Epithelial cell of prostate (primary cell): ENCODE measurements at regions not wholly inside any gene's neighbourhood (a gene's known extent, or its start where the extent isn't known, plus 50 kb on each side); places are given as distances from the start of the nearest gene placed in this dataset.
A peak's percentile ranks its signal among the peaks of the same experiment; 100 is the strongest.

Experiments used
- DNase-seq: peaks from one replicate; pipeline ENCODE4 v3.0.0-alpha.2; 2011; ENCODE audit warnings: low read depth, low spot score
- H3K27ac ChIP-seq: fragments of 450-650 bp; 2 replicates; pipeline ENCODE4 v1.5.1; 2017; ENCODE audit warnings: mild to moderate bottlenecking

GRCh38 chr3:96700322-96701315, 113.8 kb upstream of the EPHA6 start:
- no peak overlapping the region for H3K27ac ChIP-seq
- no peak for DNase-seq

- H3K27ac ChIP-seq: peak overlapping the region; percentile 26
- no peak for DNase-seq
Measured at GRCh38 chr3:96705895-96706294, 108.5 kb upstream of the EPHA6 start.

- no peak overlapping the region for H3K27ac ChIP-seq
- no peak for DNase-seq
Measured at GRCh38 chr3:96706509-96706908, 107.9 kb upstream of the EPHA6 start.

GRCh38 chr3:96711816-96712215, 102.6 kb upstream of the EPHA6 start:
- DNase-seq: no peak
- H3K27ac ChIP-seq: no peak overlapping the region

- DNase-seq: no peak
- H3K27ac ChIP-seq: no peak overlapping the region
Measured at GRCh38 chr3:96712792-96713191, 101.6 kb upstream of the EPHA6 start.

GRCh38 chr3:96719921-96720320, 94.5 kb upstream of the EPHA6 start:
- H3K27ac ChIP-seq: no peak overlapping the region
- no peak for DNase-seq

GRCh38 chr3:96731031-96731430, 83.4 kb upstream of the EPHA6 start:
- no peak for DNase-seq
- H3K27ac ChIP-seq: no peak overlapping the region

GRCh38 chr3:96734273-96735009, 80.0 kb upstream of the EPHA6 start:
- DNase-seq: no peak

GRCh38 chr3:96748139-96748538, 66.3 kb upstream of the EPHA6 start:
- no peak overlapping the region for H3K27ac ChIP-seq
- DNase-seq: no peak

More at GRCh38 chr3:96734273-96735009, 80.0 kb upstream of the EPHA6 start:
- no peak overlapping the region for H3K27ac ChIP-seq

- H3K27ac ChIP-seq: no peak overlapping the region
- DNase-seq: no peak
Measured at GRCh38 chr3:96750094-96750767, 64.2 kb upstream of the EPHA6 start.

GRCh38 chr3:96753124-96753523, 61.3 kb upstream of the EPHA6 start:
- H3K27ac ChIP-seq: no peak overlapping the region
- DNase-seq: no peak

GRCh38 chr3:96754128-96754527, 60.3 kb upstream of the EPHA6 start:
- DNase-seq: no peak
- H3K27ac ChIP-seq: no peak overlapping the region

GRCh38 chr3:96755519-96755918, 58.9 kb upstream of the EPHA6 start:
- no peak overlapping the region for H3K27ac ChIP-seq
- DNase-seq: no peak

- DNase-seq: no peak
Measured at GRCh38 chr3:96756516-96756915, 57.9 kb upstream of the EPHA6 start.

GRCh38 chr3:96760956-96761355, 53.4 kb upstream of the EPHA6 start:
- DNase-seq: no peak
- H3K27ac ChIP-seq: no peak overlapping the region

More at GRCh38 chr3:96756516-96756915, 57.9 kb upstream of the EPHA6 start:
- no peak overlapping the region for H3K27ac ChIP-seq
